Hypothalamus (tissue), 51 donors: ENCODE measurements at regions not wholly inside any gene's neighbourhood (a gene's known extent, or its start where the extent isn't known, plus 50 kb on each side); places are given as distances from the start of the nearest gene placed in this dataset.
"Not testable (repeated sequence)": the region's sequence is repeated elsewhere in the genome, so short reads cannot be mapped to it uniquely, and the experiment has no call there.

Experiments
- DNase-seq, 51 donors: peaks; one replicate each; lab custom pipeline; 2025; lab: John Stamatoyannopoulos, UW

DNA sequence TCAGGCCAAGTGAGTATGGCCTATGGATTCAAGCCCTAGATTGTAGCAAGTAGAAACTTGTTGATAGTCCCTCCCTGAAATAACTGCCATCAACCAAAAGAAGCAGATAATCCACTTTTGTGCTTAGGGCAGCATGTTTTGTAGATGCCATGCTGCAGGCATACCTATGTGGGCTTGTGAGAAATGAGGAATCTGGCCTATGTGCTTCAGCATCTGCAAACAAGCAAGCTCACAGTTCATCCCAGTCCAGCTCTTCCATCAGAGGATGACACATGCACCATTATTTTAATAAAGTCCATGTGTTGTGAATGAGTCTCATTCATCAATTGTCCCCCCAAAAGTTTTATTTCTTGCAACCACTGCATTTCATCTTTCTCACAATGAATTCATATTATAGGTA, 421.9 kb upstream of the DIPK2B start:
- no peak for DNase-seq

DNA sequence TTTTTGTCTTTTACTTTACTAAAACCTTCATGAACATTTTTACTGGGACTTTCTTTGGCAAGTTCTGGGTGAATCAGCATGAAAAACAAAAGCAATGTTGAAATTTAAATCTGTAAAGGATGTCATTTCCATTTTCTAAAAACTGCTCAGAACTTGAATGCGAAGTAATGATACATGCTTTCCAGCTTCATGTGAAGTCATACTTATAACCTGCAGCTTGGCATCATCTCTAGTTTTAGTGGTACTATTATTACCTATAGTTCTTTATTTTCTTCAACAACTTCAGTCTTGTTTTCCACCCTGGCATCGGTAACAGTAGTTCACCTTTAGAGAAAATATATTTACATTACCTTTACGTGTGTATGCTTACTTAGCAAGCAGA, 421.4 kb upstream of the DIPK2B start:
- DNase-seq = no peak

DNA sequence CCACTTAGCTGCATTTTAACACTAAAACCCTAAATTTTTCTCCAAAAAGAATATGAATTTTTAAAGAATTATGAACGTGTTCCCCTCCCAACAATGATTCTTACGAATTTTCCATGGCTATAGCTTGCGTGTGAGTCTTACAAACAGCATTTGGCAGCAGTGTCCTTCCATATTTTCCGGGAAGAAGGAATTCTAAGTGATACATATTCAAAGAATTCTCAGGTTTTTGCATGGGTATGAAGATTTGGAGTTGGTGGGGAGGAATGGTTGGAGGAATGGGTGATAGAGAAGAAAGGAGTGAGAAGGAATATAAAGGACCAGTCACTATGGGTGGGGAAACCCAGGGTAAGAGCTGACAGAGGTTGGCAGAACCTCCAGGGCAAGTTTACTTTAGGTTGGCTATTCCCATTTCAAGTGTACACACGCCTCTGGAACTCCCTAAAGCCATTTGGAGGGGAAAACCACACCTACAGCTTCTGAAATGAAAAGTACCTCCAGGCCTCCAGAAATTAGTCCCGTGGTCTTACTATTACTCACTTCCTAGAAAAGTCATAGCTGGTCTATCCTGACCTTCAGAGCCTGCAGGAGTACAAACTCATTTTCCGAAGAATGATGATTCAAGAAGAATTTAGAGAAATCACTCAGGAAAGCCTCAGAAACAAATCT, 420.8 kb upstream of the DIPK2B start:
- DNase-seq = no peak

DNA sequence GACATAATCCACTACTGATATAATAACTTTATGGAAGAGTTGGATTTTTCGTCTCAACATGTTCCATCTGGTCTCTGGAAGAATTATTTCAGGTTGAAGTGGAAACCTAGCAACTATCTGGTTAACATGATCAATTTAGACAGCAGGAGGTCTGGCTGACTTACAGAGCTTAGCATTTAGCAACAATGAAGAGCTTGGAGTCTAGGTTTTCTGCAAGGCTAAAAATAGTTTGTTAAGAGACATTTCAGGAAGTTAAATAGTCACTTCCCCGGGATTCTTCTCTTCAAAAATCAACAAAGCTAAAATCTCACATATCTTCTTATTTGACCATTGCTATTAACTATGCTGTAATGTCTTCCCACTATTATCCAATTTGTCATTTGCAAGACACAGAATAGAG, 418.6 kb upstream of the DIPK2B start:
- DNase-seq = no peak

DNA sequence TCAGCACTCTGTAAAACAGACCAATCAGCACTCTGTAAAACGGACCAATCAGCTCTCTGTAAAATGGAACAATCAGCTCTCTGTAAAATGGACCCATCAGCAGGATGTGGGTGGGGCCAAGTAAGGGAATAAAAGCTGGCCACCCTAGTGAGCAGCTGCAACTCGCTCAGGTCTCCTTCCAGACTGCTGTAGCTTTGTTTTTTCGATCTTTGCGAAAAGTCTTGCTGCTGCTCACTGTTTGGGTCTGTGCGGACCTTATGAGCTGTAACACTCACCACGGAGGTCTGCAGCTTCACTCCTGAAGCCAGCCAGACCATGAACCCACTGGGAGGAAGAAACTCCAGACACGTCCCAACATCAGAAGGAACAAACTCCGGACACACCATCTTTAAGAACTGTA, 414.9 kb upstream of the DIPK2B start:
- not testable (repeated sequence) for DNase-seq

DNA sequence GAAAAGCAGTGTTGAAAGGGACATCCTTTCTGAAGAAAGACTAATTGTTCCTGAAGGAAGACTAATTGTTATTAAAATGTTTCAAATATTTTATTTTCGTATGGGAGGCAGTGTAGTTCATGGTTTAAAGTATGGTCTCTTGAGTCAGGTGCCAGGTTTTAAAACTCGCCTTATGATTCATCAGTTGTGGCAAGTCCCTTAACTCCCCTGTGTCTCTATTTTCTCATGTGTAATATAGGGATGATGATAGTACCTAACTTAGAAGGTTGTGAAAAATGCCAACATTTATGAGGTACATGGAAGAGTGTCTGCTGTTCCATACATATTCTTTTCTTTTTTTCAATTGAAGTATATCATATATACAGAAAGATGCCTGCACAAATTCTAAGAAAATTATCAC, 414.2 kb upstream of the DIPK2B start:
- no peak for DNase-seq

DNA sequence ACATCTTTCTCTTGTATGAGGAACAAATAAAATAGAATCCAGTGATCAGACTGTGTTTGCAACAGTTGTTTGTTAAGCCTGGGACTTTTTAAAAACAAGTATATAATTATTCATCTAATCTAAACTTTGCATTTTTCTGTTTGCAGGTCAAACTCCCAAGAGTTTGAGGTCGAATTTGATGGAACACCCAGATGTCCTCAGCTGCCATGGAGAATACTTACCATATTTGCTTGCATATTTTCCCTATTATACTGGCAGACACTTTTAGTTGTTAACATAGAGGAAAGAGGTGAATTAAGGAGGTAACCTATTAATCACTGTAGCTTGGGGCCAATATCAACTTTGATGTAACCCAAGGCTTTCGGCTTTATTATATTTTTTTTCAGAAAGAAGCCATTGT, 401.5 kb upstream of the DIPK2B start:
- DNase-seq = no peak

DNA sequence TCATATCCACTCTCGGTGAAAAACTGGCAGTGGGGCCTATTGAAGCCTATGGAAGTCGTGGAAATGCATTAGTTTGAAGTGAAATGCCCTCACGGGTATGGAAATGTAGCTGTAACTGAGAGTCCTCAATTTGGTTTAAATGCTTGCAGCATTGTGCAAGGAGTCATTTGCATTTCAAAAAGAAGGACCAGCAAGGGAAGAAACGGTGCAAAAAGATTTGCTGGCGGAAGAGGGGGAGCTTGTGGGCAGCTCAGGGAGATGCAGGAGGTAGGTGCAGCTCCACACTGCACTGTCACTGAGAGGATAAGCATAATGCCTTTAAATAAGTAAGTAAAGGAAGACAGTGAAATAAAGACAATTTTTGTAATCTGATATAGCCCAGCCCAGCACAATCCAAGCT, 400.4 kb upstream of the DIPK2B start:
- no peak for DNase-seq

DNA sequence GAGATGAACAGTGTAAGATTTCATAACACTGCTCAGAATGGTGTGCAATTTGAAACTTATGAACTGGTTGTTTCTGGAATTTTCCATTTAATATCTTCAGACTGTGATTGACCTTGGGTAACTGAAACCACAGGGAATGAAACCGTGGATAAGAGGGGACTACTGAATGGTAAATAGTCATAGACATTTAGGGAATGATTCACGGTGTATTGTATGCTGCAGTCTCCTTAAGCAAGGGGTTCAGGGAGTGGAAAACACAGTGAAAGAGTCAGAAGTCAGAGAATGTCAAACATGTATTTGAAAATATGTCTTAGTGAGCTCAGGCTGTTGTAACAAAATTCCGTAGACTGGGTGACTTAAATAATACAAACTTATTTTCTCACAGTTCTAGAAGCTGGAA, 398.2 kb upstream of the DIPK2B start:
- no peak for DNase-seq

DNA sequence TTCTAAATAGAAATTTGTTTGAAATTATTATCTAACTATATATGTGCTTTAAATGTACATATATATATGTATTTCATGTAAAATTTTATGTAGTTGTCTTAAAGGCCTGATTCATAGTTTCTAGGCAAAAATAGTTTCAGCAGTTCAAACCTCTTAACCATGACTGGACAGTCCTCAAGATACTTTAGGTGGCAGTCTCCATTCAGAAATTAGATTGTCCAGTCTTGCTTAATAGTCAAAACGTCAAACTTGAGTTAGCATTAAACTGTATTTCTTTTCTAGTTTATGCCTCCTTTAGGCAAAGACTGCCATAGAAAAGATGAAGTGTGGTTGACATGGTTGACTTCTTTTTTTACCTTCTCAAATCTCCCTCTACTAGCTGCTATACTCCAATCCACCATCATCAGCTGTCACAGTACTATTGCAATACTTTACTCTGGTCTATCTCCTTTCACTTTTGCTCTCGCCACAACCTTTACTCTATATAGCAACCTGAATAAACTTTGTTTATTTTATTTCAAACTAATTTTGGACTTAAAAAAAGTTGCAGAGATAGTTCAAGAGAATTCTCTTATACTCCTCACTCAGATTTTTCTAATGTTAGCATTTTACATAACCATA, 395.6 kb upstream of the DIPK2B start:
- no peak for DNase-seq

DNA sequence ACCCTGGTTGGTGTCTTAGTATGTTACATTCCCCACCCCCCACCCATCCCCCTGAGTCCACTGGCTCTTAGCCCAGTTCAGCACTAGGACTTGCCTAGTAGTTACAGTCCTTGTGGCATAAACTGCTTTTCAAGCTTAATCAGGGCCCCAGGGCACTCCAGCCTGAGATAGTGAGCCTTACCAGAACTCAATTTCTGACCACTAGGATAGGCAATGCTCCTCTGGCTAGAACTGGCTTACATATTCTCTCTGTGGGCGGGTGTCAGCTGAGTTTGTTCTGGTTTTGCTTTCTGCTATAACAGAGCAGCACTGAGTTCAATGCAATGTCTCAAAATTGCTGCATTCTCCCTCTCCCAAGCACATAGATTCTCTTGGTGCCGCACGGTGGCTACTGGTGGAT, 391.4 kb upstream of the DIPK2B start:
- DNase-seq = no peak

DNA sequence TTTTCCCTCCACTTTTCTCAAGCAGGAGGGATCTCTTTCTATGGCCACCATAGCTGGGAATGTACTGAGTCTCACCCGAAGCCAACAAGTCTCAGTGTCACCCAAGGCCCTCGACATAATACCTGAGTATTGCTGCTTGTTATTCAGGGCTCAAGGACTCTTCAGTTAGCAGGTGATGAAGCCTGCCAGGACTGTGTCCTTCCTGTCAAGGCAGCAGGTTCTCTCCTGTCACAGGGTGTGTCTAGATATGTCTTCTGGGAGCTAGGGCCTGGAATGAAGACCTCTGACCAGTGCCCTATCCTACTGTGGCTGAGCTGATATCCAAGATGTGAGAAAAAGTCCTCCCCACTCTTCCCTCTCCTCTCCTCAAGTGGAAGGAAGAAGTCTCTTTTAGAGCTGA, 391.0 kb upstream of the DIPK2B start:
- DNase-seq = no peak

DNA sequence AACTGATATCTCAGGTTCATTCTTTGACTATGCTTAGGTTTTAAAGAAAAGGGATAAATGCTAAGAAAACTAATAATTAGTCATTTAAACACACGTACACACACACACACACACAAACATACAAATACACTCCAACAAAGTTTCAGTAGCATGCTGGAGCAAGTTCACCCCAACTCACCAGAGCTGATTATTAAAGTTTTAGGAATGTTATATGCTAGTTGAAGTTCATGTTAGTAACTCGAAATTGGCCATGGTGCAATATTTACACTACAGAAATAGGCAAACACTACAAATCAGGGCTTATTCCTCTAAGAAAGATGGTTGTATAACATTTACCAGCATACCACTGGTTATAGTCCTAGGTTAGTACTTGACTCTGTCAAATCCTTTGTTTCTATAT, 384.0 kb upstream of the DIPK2B start:
- DNase-seq = no peak

DNA sequence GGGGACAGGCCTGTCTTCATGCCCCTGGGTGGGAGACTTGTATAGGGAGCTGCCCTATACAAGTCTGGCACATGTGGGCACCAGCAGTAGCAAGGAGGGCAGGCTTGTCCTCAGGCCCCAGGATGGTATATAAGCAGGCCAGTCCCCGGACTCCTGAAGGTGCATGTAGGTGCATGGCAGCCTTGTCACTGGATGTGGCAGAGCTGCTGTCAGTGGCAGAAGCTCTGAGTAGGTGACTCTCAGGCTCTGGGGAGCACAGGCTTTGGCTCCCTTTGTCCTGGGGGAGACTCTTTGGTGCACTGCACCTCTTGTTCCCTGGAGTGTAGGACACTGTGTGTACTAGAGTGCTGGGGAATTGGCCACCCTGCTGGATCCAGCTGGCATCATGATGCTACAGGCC, 376.7 kb upstream of the DIPK2B start:
- no peak for DNase-seq

DNA sequence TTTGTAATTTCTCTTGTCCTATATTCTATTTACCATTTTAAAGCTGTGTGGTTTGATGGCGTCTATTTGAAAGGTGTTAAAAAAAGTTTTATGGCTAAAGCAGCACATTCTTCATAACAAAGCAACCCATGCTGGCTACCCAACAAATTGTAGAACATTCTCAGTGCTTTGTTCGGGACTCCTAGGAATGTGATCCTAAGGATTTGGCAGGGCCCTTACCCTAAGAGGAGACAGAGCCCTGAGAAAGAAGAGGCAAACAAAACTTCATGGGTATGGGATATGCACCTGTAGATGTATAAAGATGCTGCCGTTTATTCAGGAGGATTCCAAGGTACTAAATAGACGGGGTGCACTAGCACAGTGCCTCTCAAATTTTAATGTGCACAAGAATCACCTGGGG, 370.8 kb upstream of the DIPK2B start:
- no peak for DNase-seq

DNA sequence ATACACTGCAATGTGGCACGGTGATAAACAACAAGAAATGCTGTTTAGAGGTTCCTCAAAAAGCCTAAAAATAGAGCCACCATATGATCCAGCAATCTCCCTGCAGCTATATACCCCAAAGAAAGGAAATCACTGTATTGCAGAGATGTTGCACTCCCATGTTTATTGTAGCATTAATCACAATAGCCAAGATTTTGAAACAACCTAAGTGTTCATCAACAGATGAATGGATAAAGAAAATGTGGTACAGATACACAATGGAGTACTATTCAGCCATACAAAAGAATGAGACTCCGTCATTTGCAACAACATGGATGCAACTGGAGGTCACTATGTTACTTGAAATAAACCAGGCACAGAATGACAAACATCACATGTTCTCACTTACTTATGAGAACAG, 365.8 kb upstream of the DIPK2B start:
- DNase-seq = no peak

DNA sequence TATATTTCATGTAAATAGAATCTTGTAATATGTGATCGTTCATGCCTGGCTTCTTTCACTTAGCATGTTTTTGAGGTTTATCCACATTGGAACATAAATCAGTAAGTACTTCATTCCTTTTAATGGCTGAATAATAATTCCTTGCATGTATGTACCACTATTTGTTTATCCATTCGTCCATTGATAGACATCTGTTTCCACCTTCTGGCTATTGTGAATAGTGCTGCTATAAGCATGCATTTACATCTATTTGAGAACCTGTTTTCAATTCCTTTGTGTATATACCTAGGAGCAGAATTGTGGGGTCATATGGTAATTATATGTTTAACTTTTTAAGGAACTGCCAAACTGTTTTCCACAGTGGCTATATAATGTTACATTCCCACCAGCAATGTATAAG, 356.7 kb upstream of the DIPK2B start:
- no peak for DNase-seq

DNA sequence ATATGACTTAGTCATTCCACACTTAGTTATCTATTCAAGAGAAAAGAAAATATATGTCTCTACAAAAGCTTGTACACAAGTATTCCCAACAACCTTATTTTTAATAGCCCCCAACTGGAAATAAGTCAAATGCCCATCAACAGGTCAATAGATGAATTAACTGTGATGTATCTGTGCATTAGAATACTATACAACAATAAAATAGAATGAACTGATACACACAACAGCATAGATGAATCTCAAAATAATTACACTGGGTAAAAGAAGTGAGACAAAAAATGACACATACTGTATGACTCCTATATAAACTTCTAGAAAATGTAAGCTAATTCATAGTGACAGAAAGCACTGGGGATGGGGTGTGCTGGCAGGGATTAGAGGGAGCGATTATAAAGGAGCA, 354.1 kb upstream of the DIPK2B start:
- DNase-seq = no peak

DNA sequence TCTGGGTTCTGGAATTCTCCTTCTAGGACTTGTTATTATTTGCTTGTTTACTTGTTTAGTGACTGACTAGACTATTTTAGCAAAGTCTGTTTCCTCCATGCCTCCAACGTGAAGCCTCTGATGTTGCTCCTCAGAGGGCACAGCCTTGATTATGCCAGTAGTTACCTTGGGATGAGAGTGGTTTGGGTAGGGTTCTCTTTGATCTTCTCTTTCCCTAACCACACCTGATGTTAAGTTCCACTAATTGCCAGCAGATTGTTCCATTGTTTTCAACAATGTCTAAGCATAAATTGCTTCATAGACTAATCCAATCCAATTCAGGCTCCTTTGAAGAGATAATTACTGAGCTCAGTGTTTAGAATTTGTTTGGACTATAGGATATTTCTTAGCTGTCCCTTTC, 352.7 kb upstream of the DIPK2B start:
- DNase-seq = no peak

DNA sequence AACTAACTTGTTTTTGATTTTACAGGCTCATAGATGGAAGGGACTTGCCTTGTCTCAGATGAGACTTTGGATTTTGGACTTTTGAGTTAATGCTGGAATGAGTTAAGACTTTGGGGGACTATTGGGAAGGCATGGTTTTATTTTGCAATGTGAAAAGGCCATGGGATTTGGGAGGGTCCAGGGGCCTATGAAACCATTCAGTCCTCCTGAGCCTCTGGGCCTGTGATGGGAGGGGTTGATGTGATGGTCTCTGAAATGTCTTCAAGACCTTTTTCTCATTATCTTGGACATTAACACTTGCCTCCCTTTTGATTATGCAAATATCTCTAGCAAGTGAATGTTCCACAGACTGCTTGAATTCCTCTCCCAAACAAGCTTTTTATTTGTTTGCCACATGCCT, 346.0 kb upstream of the DIPK2B start:
- DNase-seq = not testable (repeated sequence)

DNA sequence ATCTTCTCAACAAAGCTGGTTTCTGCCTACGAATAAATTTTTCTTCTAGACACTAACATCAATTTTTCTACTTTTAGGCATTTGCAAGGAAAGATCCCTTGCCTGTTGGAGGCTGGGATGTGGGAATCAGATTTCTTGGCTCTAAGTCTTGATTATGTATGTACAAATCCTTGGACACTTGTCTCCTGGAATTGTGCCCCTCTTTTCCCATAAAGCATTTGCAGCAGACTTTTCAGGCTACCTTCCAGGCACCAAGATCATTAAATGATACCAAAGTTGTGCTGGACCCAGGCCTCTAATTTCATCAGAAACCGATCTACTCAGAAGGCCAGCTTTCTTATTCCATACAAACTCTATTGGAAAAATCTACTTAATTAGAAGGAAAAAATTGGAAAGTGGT, 339.5 kb upstream of the DIPK2B start:
- DNase-seq = no peak

DNA sequence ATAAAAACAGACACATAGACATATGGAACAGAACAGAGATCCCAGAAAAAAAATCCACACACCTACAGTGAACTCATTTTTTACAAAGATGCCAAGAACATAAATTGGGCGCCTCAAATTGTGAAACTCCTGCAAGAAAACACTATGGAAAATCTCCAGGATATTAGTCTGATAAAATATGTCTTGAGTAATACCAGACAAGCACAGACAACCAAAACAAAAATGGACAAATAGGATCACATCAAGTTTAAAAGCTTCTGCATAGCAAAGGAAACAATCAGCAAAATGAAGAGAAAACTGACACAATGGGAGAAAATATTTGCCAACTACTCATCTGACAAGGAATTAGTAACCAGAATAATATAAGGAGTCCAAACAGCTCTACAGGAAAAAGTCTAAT, 337.3 kb upstream of the DIPK2B start:
- no peak for DNase-seq

DNA sequence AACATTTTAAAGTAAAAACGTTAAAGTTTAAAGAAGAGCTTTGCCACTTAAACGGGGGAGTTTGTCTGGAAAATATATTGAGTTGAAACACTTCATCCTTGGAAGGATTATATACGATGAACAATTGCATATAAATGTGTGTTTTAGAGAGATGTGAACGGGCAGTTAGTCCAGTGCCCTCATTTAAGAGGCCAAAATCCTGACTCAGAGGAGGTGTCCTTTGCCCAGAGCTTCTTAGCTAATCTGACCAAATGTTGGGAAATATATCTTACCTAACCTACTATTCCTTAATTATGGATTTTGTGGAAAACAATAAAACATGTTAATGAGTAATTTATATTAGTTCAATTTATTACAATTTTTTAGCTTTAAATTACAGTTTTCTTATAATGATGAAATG, 327.2 kb upstream of the DIPK2B start:
- DNase-seq = no peak
